IMR-90 (cell line): ENCODE measurements at regions not wholly inside any gene's neighbourhood (a gene's known extent, or its start where the extent isn't known, plus 50 kb on each side); places are given as distances from the start of the nearest gene placed in this dataset.

Source experiments
- ATAC-seq: fragments of 200-7000 bp; cut with Tn5 transposase; 2 replicates; pipeline ENCODE4 v1.9.1; 2020; ENCODE audit warnings: low read depth, mild to moderate bottlenecking, moderate library complexity
- BruUV-seq: library from RNA; stranded (reverse); fragments of 400-500 nt; replicated peaks from 2 replicates; lab custom pipeline; 2021; lab: Mats Ljungman, UMichigan
- CTCF ChIA-PET: fragments of 300-600 bp; formaldehyde crosslinking; extraction: SDS; loops from one replicate; lab custom pipeline; 2021; ENCODE audit warnings: antibody characterized with exemption; lab: Yijun Ruan, JAX
- POLR2A ChIA-PET: fragments of 300-600 bp; sonication (Branson Sonifier 250); formaldehyde crosslinking; loops from one replicate; lab custom pipeline; 2022; ENCODE audit warnings: antibody characterized with exemption; ENCODE audit not compliant: unreplicated experiment; lab: Charles Lee
- DNase-seq: peaks from one replicate; pipeline ENCODE4 v3.0.0; 2013
- H2AFZ ChIP-seq: replicated peaks from 2 replicates; pipeline ENCODE3; 2013; ENCODE audit warnings: low read length, mild to moderate bottlenecking; ENCODE audit not compliant: poor library complexity
- H2AK5ac ChIP-seq: 2 replicates; pipeline ENCODE4 v1.6.1; 2013; ENCODE audit warnings: low read depth, low read length, inconsistent platforms
- H2AK9ac ChIP-seq: replicated peaks from 2 replicates; pipeline ENCODE3; 2013; ENCODE audit warnings: mild to moderate bottlenecking, low read depth, low read length, moderate library complexity; ENCODE audit not compliant: poor library complexity
- H2BK120ac ChIP-seq: 2 replicates; pipeline ENCODE4 v1.6.1; 2013; ENCODE audit warnings: low read depth, low read length, inconsistent platforms
- H2BK15ac ChIP-seq: 3 replicates; pipeline ENCODE4 v1.6.1; 2013; ENCODE audit warnings: low read depth, low read length, inconsistent platforms
- H2BK20ac ChIP-seq: 2 replicates; pipeline ENCODE4 v1.6.1; 2013; ENCODE audit warnings: low read depth, mild to moderate bottlenecking, inconsistent platforms, low read length, moderate library complexity
- H2BK5ac ChIP-seq: 2 replicates; pipeline ENCODE4 v1.6.1; 2013; ENCODE audit warnings: mild to moderate bottlenecking, low read depth, low read length, inconsistent platforms; ENCODE audit not compliant: poor library complexity, severe bottlenecking
- H3K14ac ChIP-seq: replicated peaks from 2 replicates; pipeline ENCODE4 v1.6.1; 2013; ENCODE audit warnings: low read depth, low read length, inconsistent platforms
- H3K18ac ChIP-seq: 2 replicates; pipeline ENCODE4 v1.6.1; 2013; ENCODE audit warnings: low read depth, low read length, control low read depth
- H3K23ac ChIP-seq: 2 replicates; pipeline ENCODE4 v1.6.1; 2013; ENCODE audit warnings: low read depth, low read length, inconsistent platforms
- H3K27ac ChIP-seq: 2 replicates; pipeline ENCODE4 v1.5.1; 2013; ENCODE audit warnings: mild to moderate bottlenecking, control low read depth, low read length; ENCODE audit not compliant: insufficient read depth
- H3K27me3 ChIP-seq: 2 replicates; pipeline ENCODE4 v1.6.1; 2013; ENCODE audit warnings: low read length; ENCODE audit not compliant: control insufficient read depth, insufficient read depth
- H3K36me3 ChIP-seq: 2 replicates; pipeline ENCODE4 v1.6.1; 2013; ENCODE audit warnings: low read length, mixed read lengths; ENCODE audit not compliant: control insufficient read depth, insufficient read depth
- H3K4ac ChIP-seq: 2 replicates; pipeline ENCODE4 v1.6.1; 2013; ENCODE audit warnings: low read depth, low read length, inconsistent platforms
- H3K4me1 ChIP-seq: 2 replicates; pipeline ENCODE4 v1.6.1; 2013; ENCODE audit warnings: low read length, mixed read lengths; ENCODE audit not compliant: control insufficient read depth, insufficient read depth
- H3K4me2 ChIP-seq: 2 replicates; pipeline ENCODE4 v1.6.1; 2013; ENCODE audit warnings: low read depth, mild to moderate bottlenecking, control low read depth, low read length, moderate library complexity
- H3K4me3 ChIP-seq: 2 replicates; pipeline ENCODE4 v1.5.1; 2013; ENCODE audit warnings: low read depth, mild to moderate bottlenecking, control low read depth, low read length, moderate library complexity; ENCODE audit not compliant: insufficient read depth
- H3K56ac ChIP-seq: 2 replicates; pipeline ENCODE4 v1.6.1; 2013; ENCODE audit warnings: low read length, inconsistent platforms; ENCODE audit not compliant: insufficient read depth; ENCODE audit errors: extremely low read depth
- H3K79me1 ChIP-seq, 2 experiments: 2 replicates each; pipeline ENCODE4 v1.6.1; 2013; ENCODE audit warnings: low read length in 2 of 2, inconsistent platforms in 1 of 2, low read depth in 1 of 2
- H3K9ac ChIP-seq: 2 replicates; pipeline ENCODE4 v1.6.1; 2013; ENCODE audit warnings: low read depth, low read length, control low read depth
- H3K9me1 ChIP-seq: 2 replicates; pipeline ENCODE4 v1.6.1; 2013; ENCODE audit warnings: low read length, inconsistent platforms; ENCODE audit not compliant: insufficient read depth
- H3K9me3 ChIP-seq: 2 replicates; pipeline ENCODE4 v1.6.1; 2013; ENCODE audit warnings: low read length; ENCODE audit not compliant: control insufficient read depth, insufficient read depth
- H4K20me1 ChIP-seq: 2 replicates; pipeline ENCODE4 v1.6.1; 2013; ENCODE audit warnings: low read length, inconsistent platforms; ENCODE audit not compliant: insufficient read depth
- H4K5ac ChIP-seq: 2 replicates; pipeline ENCODE4 v1.6.1; 2013; ENCODE audit warnings: mild to moderate bottlenecking, low read depth, low read length, control low read depth
- H4K8ac ChIP-seq, 2 experiments: 2 replicates each; pipeline ENCODE4 v1.6.1; 2013; ENCODE audit warnings: low read depth in 2 of 2, low read length in 2 of 2, control low read depth in 1 of 2, inconsistent platforms in 1 of 2
- H4K91ac ChIP-seq: 2 replicates; pipeline ENCODE4 v1.6.1; 2013; ENCODE audit warnings: low read depth, low read length, inconsistent platforms; ENCODE audit not compliant: insufficient read depth
- MAFK ChIP-seq: IDR thresholded peaks from 2 replicates; pipeline ENCODE4 v1.6.1; 2012; ENCODE audit warnings: low read depth, low read length, improper control_type of control experiment
- MXI1 ChIP-seq: IDR thresholded peaks from 2 replicates; pipeline ENCODE4 v1.6.1; 2012; ENCODE audit warnings: low read depth, mild to moderate bottlenecking, low read length, moderate library complexity, borderline replicate concordance
- RCOR1 ChIP-seq: IDR thresholded peaks from 2 replicates; pipeline ENCODE4 v1.6.1; 2012; ENCODE audit warnings: mild to moderate bottlenecking, low read length, improper control_type of control experiment; ENCODE audit not compliant: insufficient replicate concordance
- SMC3 ChIP-seq: fragments of 150-350 bp; IDR thresholded peaks from 2 replicates; pipeline ENCODE4 v1.6.1; 2016; ENCODE audit warnings: low read depth, mild to moderate bottlenecking, antibody characterized with exemption, low read length, moderate library complexity
- WGBS, 2 experiments: methylation state at CpG; one replicate each; pipeline versions ENCODE4 v1.1.5 to v1.1.7; 2013; ENCODE audit warnings: missing lambda C conversion rate in 2 of 2; ENCODE audit not compliant: insufficient read length in 1 of 2; ENCODE audit errors: extremely low coverage in 2 of 2; 5-methylcytosine and 5-hydroxymethylcytosine counted together
- dilution Hi-C: fragments of 300-500 bp; cut with HindIII; formaldehyde crosslinking; loops from one replicate; pipeline ENCODE4 v1.14.3; 2018; ENCODE audit warnings: low sequenced_read_pairs; ENCODE audit not compliant: unreplicated experiment
- in situ Hi-C: fragments of 300-500 bp; cut with MboI; formaldehyde crosslinking; loops from 3 replicates; pipeline ENCODE4 v1.14.3; 2019; ENCODE audit warnings: low sequenced_read_pairs, inconsistent platforms, mixed read lengths
- intact Hi-C: fragments of 100-400 bp; cut with micrococcal nuclease; formaldehyde crosslinking; loops from 2 replicates; pipeline ENCODE4 v1.10.0; 2022

GRCh38 chr13:112193463-112194166, 126.7 kb downstream of the SOX1 start:
- CTCF ChIA-PET = no interaction called here
- H3K4me3 ChIP-seq = no peak overlapping the region
- ATAC-seq = no peak

More at GRCh38 chr13:112193463-112194166, 126.7 kb downstream of the SOX1 start:
- H3K18ac ChIP-seq = no peak overlapping the region
- 100% methylated on average over 3 of the region's 15 CpGs; no CpG with 5 or more reads in 1 of the 2 experiments for WGBS, 2 experiments
- no peak overlapping the region for H2AK5ac ChIP-seq
- TF ChIP-seq MXI1 = no peak
- no peak for TF ChIP-seq SMC3
- no peak for TF ChIP-seq RCOR1
- TF ChIP-seq MAFK = no peak
- H3K27me3 ChIP-seq = no peaks in the 10 kb centered on the region
- H2BK20ac ChIP-seq = no peak overlapping the region
- in situ Hi-C loops (no loop called here), dilution Hi-C loops (no loop called here), intact Hi-C loops (no loop called here)
- no peak overlapping the region for H3K9ac ChIP-seq
- H3K9me3 ChIP-seq = peaks cover 26% of the 10 kb centered on the region
- H4K20me1 ChIP-seq = no peaks in the 10 kb centered on the region
- H3K36me3 ChIP-seq = no peaks in the 10 kb centered on the region
- H2BK5ac ChIP-seq = no peak overlapping the region
- no peak overlapping the region for H3K56ac ChIP-seq
- H3K9me1 ChIP-seq = no peaks in the 10 kb centered on the region
- no peak overlapping the region for H2AFZ ChIP-seq
- no peak for DNase-seq
- POLR2A ChIA-PET = no interaction called here
- no peak overlapping the region for H3K27ac ChIP-seq
- H3K4me1 ChIP-seq = no peaks in the 10 kb centered on the region
- H3K4ac ChIP-seq = no peak overlapping the region
- H3K14ac ChIP-seq = no peak overlapping the region
- no peak overlapping the region for H2BK120ac ChIP-seq
- H4K5ac ChIP-seq = no peak overlapping the region
- H3K23ac ChIP-seq = no peak overlapping the region
- BruUV-seq = no TSS peak
- no peak overlapping the region for H2BK15ac ChIP-seq
- no peaks in the 10 kb centered on the region for H3K79me1 ChIP-seq
- no peak overlapping the region for H4K91ac ChIP-seq
- no peak overlapping the region for H2AK9ac ChIP-seq
- no peak overlapping the region for H3K4me2 ChIP-seq
- H4K8ac ChIP-seq = no peak overlapping the region
